Dendritic cell treated with granulocyte-macrophage colony-stimulating factor and Interleukin-4, amounts not matched to agents 40 ng/mL and 50 ng/mL, for 4 days (primary cell): ENCODE measurements at regions not wholly inside any gene's neighbourhood (a gene's known extent, or its start where the extent isn't known, plus 50 kb on each side); places are given as distances from the start of the nearest gene placed in this dataset.
"Not testable (repeated sequence)": the region's sequence is repeated elsewhere in the genome, so short reads cannot be mapped to it uniquely, and the experiment has no call there.

Source experiments
- H3K27ac Mint-ChIP-seq: one replicate; pipeline ENCODE4 v1.8.0; 2022; ENCODE audit warnings: mild to moderate bottlenecking, mixed read lengths
- H3K27me3 Mint-ChIP-seq: one replicate; pipeline ENCODE4 v1.8.0; 2022; ENCODE audit warnings: mild to moderate bottlenecking, mixed read lengths
- H3K36me3 Mint-ChIP-seq: one replicate; pipeline ENCODE4 v1.8.0; 2022; ENCODE audit warnings: low read depth, mixed read lengths
- H3K4me1 Mint-ChIP-seq: one replicate; pipeline ENCODE4 v1.8.0; 2022; ENCODE audit warnings: low read depth, mixed read lengths
- H3K4me3 Mint-ChIP-seq: one replicate; pipeline ENCODE4 v1.8.0; 2022; ENCODE audit warnings: mild to moderate bottlenecking, moderate library complexity, mixed read lengths
- H3K9me3 Mint-ChIP-seq: one replicate; pipeline ENCODE4 v1.8.0; 2022; ENCODE audit warnings: mixed read lengths
- intact Hi-C: fragments of 100-400 bp; cut with micrococcal nuclease; formaldehyde crosslinking; loops from one replicate; pipeline ENCODE4 v1.15.0; 2022

DNA sequence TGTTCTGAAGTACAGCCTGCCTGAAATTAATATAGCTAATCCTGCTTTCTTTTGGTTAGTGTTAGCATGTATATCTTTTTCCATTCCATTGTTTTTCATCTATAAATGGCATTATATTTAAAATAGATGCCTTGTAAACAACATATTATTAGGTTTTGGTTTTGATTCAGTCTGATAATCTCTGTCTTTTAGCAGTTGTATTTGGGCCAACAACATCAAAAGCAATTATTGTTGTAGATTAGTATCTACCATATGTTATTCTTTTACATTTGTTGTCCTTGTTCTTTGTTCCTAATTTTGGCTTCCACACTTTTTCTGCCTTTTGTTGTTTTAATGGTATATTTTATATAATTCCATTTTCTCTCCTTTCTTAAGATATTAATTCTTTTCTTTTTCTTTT, 678.2 kb upstream of the PRMT6 start:
- H3K36me3 Mint-ChIP-seq, result no peaks in the 10 kb centered on the region
- peaks cover 19% of the 10 kb centered on the region for H3K9me3 Mint-ChIP-seq
- intact Hi-C loops, result no loop called here
- H3K27me3 Mint-ChIP-seq, result no peaks in the 10 kb centered on the region
- H3K4me1 Mint-ChIP-seq, result no peaks in the 10 kb centered on the region
- H3K4me3 Mint-ChIP-seq, result no peak overlapping the region
- H3K27ac Mint-ChIP-seq, result no peak overlapping the region

DNA sequence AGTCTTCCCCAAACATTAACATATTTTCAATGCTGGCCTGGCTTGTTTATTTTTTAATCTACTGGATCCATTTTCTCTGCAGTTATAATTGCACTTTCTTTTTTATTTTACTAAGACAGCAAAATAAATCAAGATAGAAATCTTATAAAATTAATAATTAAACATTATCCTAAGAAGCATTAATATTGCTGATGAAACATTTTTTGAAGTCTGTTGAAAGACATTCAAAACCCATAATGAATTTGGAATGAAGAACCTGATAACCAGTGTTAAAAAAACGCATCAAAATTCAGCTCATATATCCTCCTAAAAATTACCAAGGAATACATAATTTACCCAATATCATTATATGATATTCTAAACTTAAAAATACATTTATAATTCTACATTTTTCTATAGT, 675.7 kb upstream of the PRMT6 start:
- Mint-ChIP-seq H3K27me3 (no peaks in the 10 kb centered on the region), H3K9me3 (peaks cover 12% of the 10 kb centered on the region), H3K4me1 (no peaks in the 10 kb centered on the region), H3K36me3 (no peaks in the 10 kb centered on the region), H3K4me3 (no peak overlapping the region), H3K27ac (no peak overlapping the region)
- intact Hi-C loops, result no loop called here

DNA sequence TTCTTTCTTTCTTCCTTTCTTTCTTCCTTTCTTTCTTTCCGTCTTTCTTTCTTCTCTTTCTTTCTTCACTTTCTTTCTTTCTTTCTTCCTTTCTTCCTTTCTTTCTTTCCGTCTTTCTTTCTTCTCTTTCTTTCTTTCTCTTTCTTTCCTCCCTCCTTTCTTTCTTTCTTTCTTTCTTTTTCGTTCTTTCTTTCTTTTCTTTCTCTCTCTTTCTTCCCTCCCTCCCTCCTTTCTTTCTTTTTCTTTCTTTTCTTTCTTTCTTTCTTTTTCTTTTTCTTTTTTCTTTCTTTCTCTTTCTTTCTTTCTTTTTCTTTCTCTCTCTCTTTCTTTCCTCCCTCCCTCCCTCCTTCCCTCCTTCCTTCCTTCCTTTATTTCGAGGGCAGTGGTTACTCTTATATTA, 667.3 kb upstream of the PRMT6 start:
- H3K27ac Mint-ChIP-seq, H3K4me1 Mint-ChIP-seq, H3K36me3 Mint-ChIP-seq, H3K4me3 Mint-ChIP-seq, intact Hi-C loops, H3K27me3 Mint-ChIP-seq: not testable (repeated sequence)
- H3K9me3 Mint-ChIP-seq, result peaks cover 16% of the 10 kb centered on the region

DNA sequence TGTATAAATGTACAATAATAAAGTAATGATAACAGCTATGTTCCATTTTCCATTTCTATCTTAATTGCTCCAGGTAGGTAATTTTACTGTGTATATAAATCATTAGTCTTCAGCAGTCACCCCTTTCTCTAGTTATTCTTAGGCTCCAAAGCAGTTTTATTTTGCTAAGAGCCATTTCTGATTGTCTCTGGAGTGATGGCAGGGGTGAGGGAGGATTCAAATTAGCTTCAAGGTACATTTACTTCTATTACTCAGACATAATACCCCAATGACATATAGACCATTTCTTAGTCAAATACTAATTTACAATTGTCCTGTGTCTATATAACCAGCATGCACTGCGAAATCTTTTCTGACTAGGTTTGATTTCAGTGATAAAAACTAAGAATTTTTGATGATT, 663.4 kb upstream of the PRMT6 start:
- Mint-ChIP-seq H3K27me3 (no peaks in the 10 kb centered on the region), H3K4me1 (no peaks in the 10 kb centered on the region), H3K4me3 (no peak overlapping the region), H3K27ac (no peak overlapping the region), H3K9me3 (peaks cover 16% of the 10 kb centered on the region), H3K36me3 (no peaks in the 10 kb centered on the region)
- intact Hi-C loops, result no loop called here

DNA sequence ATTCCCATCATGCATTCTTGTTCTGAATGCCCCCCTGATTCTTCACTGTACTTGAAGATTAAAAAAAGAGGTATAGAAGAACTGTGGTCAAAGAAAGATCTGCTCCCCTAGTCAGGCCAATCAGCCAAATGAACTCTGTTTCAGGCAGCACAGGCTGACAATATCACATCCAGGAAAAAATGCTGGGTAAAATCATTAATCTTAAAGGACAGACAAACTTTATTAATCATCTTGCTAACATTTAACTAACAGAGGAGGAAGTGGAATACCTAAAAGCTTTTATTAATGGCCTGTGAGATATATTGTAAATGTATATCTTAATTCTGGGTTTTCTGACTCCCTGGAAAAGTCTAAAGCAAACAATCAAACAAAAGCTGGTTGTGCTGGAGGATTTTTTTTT, 660.5 kb upstream of the PRMT6 start:
- Mint-ChIP-seq H3K9me3 (peaks cover 5% of the 10 kb centered on the region), H3K27me3 (no peaks in the 10 kb centered on the region), H3K27ac (no peak overlapping the region), H3K36me3 (no peaks in the 10 kb centered on the region), H3K4me3 (no peak overlapping the region), H3K4me1 (no peaks in the 10 kb centered on the region)
- intact Hi-C loops, result no loop called here

DNA sequence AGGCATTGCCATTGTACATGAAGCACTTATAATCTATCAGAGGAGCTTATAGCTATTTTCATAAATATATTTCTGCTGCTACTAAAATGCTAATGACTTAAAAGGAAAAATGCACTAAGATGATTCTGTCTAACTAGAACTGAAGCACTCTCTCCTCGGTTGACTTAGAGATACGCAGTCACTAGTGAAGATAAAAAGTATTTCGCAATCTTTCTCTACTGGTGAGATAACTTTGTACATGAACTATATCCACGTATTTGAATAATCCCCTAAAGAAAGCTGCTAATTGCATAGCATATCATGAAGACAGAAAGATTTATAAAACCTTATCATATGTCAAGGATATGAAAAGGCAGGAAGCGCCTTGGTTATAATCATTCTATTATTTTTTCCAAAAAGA, 658.1 kb upstream of the PRMT6 start:
- H3K4me1 Mint-ChIP-seq, result no peaks in the 10 kb centered on the region

DNA sequence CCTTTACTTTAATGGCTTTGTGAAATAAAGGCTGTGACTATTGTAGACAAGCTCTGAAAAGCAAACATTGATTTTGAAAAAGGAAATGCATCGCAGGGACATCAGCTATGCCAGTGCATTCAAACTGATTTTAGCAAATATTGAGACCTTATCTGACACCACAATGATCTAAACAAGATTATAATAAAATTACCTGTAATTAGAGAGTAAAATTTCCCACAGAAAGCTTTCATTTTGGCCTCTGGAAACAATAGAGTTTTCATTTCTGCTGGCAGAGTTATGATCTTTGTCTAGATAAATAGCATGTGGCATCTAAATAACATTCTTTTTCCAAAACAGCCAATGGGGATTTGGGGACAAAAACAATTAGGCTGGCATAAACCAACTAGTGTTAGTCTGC, 650.4 kb upstream of the PRMT6 start:
- intact Hi-C loops, result no loop called here
- Mint-ChIP-seq H3K27me3 (no peaks in the 10 kb centered on the region), H3K36me3 (no peaks in the 10 kb centered on the region), H3K4me1 (no peaks in the 10 kb centered on the region), H3K4me3 (no peak overlapping the region), H3K27ac (no peak overlapping the region), H3K9me3 (peaks cover 3% of the 10 kb centered on the region)

More for the DNA sequence above, 658.1 kb upstream of the PRMT6 start:
- Mint-ChIP-seq H3K27ac (no peak overlapping the region), H3K36me3 (no peaks in the 10 kb centered on the region), H3K27me3 (no peaks in the 10 kb centered on the region), H3K9me3 (peaks cover 9% of the 10 kb centered on the region), H3K4me3 (no peak overlapping the region)
- intact Hi-C loops, result no loop called here

DNA sequence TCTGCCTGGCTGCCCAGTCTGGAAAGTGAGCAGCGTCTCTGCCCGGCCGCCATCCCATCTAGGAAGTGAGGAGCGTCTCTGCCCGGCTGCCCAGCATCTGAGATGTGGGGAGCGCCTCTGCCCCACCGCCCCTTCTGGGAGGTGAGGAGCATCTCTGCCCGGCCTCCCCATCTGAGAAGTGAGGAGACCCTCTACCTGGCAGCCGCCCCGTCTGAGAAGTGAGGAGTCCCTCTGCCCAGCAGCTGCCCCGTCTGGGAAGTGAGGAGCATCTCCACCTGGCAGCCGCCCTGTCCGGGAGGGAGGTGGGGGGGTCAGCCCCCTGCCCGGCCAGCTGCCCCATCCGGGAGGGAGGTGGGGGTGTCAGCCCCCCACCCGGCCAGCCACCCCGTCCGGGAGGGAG, 644.2 kb upstream of the PRMT6 start:
- H3K4me1 Mint-ChIP-seq, H3K27me3 Mint-ChIP-seq, H3K4me3 Mint-ChIP-seq, H3K36me3 Mint-ChIP-seq, H3K27ac Mint-ChIP-seq, intact Hi-C loops: not testable (repeated sequence)
- peaks cover 30% of the 10 kb centered on the region for H3K9me3 Mint-ChIP-seq

DNA sequence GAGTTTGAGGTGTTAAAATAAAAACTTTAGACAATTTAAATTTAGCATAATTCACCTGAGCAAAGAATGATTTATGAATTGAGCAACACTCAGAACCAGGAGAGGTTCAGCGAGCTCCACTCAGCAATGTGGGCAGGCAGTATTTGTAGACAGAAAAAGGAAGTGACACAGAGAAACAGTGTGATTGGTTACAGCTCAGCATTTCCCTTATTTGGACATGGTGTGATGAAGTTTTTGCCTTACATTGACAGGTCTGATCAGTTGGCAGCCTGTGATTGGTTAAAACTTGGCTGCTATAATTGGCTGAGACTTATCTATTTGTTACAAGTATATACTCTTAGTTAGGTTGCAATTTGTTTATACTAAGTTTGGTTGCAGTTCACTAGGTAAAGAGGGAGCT, 621.2 kb upstream of the PRMT6 start:
- Mint-ChIP-seq H3K4me1 (no peaks in the 10 kb centered on the region), H3K4me3 (no peak overlapping the region), H3K9me3 (peaks cover 9% of the 10 kb centered on the region), H3K27me3 (no peaks in the 10 kb centered on the region), H3K27ac (no peak overlapping the region), H3K36me3 (no peaks in the 10 kb centered on the region)
- intact Hi-C loops, result no loop called here

DNA sequence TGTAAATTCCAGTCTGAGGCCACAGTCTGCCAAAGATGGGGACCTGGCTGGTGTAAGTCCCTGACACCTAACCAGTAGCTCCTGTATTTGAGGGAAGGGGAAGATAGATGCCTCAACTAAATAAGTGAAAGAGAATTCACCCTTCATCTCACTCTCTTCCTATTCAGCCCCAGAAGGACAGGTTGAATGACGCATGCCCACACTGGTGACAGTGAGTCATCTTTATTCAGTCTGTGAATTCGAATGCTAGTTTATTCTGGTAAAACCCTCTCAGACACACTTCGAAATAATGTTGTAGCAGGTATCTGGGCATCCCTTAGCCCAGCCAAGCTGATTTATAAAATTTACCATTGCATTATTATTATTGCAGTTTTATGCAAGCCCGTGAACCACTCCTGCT, 617.0 kb upstream of the PRMT6 start:
- Mint-ChIP-seq H3K9me3 (peaks cover 18% of the 10 kb centered on the region), H3K36me3 (no peaks in the 10 kb centered on the region), H3K4me3 (no peak overlapping the region), H3K27ac (no peak overlapping the region), H3K4me1 (no peaks in the 10 kb centered on the region), H3K27me3 (no peaks in the 10 kb centered on the region)
- intact Hi-C loops, result no loop called here

DNA sequence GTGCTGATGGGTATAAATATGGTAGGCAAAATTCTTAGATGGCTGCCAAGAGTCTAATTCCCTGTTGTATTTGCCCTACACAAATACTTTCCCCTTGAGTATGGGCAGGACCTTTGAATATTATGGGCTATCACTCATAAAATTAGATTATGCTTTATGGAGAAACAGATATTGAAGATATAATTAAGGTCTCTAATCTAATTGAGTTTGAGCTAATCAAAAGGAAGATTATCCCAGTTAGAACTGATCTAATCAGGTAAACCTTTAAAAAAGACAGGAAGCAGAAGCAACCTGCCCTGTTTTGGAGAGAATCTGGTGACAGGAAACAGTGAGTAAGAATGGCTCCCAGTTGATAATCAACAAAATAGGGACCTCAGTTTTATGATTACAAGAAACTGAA, 609.0 kb upstream of the PRMT6 start:
- Mint-ChIP-seq H3K27ac (no peak overlapping the region), H3K4me3 (no peak overlapping the region), H3K36me3 (no peaks in the 10 kb centered on the region), H3K4me1 (no peaks in the 10 kb centered on the region), H3K9me3 (peaks cover 9% of the 10 kb centered on the region), H3K27me3 (no peaks in the 10 kb centered on the region)
- intact Hi-C loops, result no loop called here

DNA sequence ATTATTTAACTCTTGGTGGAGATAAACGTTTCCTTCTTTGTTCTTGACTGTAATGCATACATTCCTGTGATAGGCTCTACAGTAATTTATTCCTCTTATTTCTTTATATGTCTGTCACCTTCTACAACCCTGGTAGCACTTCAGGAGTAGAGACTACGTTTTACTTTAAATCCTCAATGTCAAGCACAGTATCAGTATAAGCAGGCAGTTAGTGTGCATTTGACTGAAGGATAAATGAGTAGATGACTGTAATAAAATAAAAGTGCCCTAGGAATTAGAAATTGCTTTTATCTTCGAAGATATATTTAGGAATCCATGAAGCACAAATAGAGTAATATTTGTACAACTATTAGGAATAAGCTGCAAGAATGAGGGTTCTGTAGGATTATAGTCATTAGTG, 599.6 kb upstream of the PRMT6 start:
- H3K27ac Mint-ChIP-seq, result no peak overlapping the region
- H3K27me3 Mint-ChIP-seq, result no peaks in the 10 kb centered on the region
- no peaks in the 10 kb centered on the region for H3K4me1 Mint-ChIP-seq
- no peaks in the 10 kb centered on the region for H3K36me3 Mint-ChIP-seq
- intact Hi-C loops, result no loop called here
- H3K9me3 Mint-ChIP-seq, result peaks cover 9% of the 10 kb centered on the region
- H3K4me3 Mint-ChIP-seq, result no peak overlapping the region

DNA sequence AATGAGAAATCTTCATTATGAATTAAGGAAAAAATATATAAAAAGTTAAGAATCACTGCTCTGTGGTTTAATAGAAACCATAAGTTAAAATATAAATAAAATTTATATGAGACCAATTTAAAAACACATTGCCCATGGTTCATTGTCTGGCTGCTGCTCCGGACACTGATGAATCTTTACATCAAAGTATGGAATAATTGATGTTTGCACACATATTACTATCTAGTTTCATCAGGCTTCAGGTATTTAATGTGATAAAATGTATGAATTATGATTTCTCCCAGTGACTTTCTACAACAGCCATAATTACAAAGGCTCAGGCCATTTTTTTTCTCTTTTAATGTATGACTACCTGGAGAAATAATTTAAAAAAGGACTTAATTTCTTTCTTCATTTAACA, 599.1 kb upstream of the PRMT6 start:
- H3K27ac Mint-ChIP-seq, result no peak overlapping the region

DNA sequence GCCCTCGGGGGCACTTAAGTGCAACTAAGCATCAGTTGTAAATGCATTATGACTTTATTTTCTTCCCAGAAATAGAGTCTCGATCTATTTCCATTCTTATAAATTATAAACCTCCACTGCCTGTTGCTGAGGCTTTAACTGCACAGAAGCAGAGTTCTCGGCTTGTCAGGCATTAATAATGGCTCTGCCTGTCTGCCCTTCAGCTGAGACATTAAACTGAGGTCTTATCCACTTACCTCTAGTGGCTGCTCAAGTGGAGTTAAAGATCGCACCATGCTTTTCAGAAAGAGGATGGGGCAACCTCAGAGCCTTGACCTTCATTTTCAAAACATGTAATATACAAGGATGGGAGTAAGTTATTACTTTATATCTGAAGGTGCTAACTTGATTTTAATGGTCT, 597.6 kb upstream of the PRMT6 start:
- no peak overlapping the region for H3K27ac Mint-ChIP-seq
- intact Hi-C loops, result no loop called here
- H3K36me3 Mint-ChIP-seq, result no peaks in the 10 kb centered on the region
- no peaks in the 10 kb centered on the region for H3K4me1 Mint-ChIP-seq
- peaks cover 9% of the 10 kb centered on the region for H3K9me3 Mint-ChIP-seq
- H3K27me3 Mint-ChIP-seq, result no peaks in the 10 kb centered on the region
- H3K4me3 Mint-ChIP-seq, result no peak overlapping the region

More for the DNA sequence above, 599.1 kb upstream of the PRMT6 start:
- Mint-ChIP-seq H3K27me3 (no peaks in the 10 kb centered on the region), H3K36me3 (no peaks in the 10 kb centered on the region), H3K4me1 (no peaks in the 10 kb centered on the region), H3K4me3 (no peak overlapping the region), H3K9me3 (peaks cover 9% of the 10 kb centered on the region)
- intact Hi-C loops, result no loop called here

DNA sequence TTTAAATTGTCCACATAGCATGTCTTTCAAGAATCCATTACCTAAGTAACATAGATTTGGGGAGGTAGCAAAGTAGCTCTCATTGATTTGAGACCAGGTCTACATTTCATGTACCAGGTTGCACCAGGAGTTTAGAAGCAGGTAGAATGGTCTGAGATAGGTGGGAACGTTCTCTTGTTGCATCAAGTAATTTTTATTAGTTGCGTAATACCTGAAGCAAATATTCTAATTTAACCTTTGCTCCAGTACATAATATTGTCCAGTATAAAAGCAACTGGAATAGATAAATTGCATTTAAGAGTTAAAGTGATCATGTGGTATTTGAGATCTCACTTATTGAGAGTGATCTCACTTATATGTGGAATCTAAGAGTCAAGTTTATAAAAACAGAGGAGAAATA, 597.1 kb upstream of the PRMT6 start:
- Mint-ChIP-seq H3K4me3 (no peak overlapping the region), H3K4me1 (no peaks in the 10 kb centered on the region), H3K27me3 (no peaks in the 10 kb centered on the region), H3K9me3 (peaks cover 9% of the 10 kb centered on the region), H3K36me3 (no peaks in the 10 kb centered on the region), H3K27ac (no peak overlapping the region)
- intact Hi-C loops, result no loop called here

DNA sequence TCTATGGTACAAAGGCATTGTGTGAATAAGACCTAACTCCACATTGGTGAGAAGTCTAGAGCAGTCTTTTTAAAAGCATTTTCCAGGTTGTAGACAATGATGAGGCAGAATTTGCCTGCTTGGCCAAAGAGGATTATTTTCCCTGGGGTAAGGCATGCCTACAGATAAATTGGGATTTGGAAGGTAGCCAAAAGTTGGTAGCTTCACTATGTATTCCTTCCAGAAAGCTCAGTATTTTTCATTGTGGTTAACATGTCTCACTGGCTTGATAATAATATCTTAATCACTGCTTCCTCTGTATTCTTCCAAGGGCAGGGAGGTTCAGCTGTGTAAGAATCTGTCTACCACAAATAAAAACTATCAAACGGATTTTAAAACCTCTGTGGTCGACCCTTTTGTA, 590.8 kb upstream of the PRMT6 start:
- Mint-ChIP-seq H3K9me3 (peaks cover 37% of the 10 kb centered on the region), H3K36me3 (no peaks in the 10 kb centered on the region), H3K27me3 (no peaks in the 10 kb centered on the region), H3K4me3 (no peak overlapping the region), H3K4me1 (no peaks in the 10 kb centered on the region), H3K27ac (no peak overlapping the region)
- intact Hi-C loops, result no loop called here
